GM12873 (cell line): ENCODE measurements at regions not wholly inside any gene's neighbourhood (a gene's known extent, or its start where the extent isn't known, plus 50 kb on each side); places are given as distances from the start of the nearest gene placed in this dataset.

Experiments
- TF ChIP-seq, protein P1 (sequence below): IDR thresholded peaks from 2 replicates; pipeline ENCODE4 v1.5.1; 2012; ENCODE audit warnings: low read depth, mild to moderate bottlenecking, moderate library complexity, low read length, control low read depth; ENCODE audit not compliant: insufficient read depth; ENCODE audit errors: missing control alignments

DNA sequence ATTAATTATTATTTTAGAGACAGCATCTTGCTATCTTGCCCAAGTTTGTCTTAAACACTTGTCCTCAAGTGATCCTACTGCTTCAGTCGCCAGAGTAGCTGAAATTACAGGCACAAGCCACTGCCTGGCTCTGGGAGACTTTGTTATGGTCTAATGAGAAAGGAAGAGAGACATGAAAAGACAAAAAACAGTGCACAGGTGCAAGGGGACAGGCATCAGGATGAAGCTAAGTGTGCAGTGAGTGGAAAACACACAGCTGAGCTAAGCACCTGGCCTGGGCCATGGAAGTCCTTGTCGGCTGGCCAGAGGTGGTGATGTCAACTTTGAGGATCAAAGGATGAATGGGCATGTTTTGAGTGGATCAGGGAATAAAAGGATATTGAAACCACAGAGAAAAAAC lies 102.7 kb downstream of the HS3ST1 start:
- TF ChIP-seq, protein P1, sequence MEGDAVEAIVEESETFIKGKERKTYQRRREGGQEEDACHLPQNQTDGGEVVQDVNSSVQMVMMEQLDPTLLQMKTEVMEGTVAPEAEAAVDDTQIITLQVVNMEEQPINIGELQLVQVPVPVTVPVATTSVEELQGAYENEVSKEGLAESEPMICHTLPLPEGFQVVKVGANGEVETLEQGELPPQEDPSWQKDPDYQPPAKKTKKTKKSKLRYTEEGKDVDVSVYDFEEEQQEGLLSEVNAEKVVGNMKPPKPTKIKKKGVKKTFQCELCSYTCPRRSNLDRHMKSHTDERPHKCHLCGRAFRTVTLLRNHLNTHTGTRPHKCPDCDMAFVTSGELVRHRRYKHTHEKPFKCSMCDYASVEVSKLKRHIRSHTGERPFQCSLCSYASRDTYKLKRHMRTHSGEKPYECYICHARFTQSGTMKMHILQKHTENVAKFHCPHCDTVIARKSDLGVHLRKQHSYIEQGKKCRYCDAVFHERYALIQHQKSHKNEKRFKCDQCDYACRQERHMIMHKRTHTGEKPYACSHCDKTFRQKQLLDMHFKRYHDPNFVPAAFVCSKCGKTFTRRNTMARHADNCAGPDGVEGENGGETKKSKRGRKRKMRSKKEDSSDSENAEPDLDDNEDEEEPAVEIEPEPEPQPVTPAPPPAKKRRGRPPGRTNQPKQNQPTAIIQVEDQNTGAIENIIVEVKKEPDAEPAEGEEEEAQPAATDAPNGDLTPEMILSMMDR: no peak

DNA sequence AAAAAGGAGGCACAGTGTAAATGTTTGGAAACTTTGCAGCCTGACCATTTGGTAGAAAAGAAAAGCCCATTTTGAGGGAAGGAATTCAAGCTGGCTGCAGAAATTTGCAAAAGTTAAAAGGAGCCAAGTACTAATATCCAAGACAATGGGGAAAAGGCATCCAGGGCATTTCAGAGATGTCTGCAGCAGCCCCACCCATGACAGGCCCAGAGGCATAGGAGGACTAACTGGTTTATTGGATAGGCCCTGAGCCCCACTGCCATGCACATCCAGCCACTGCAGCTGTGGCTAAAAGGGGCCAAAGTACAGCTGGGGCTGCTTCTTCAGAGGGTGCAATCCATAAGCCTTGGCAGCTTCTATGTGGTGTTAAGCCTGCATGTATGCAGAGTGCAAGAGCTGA lies 104.9 kb downstream of the HS3ST1 start:
- TF ChIP-seq, protein P1: no peak

DNA sequence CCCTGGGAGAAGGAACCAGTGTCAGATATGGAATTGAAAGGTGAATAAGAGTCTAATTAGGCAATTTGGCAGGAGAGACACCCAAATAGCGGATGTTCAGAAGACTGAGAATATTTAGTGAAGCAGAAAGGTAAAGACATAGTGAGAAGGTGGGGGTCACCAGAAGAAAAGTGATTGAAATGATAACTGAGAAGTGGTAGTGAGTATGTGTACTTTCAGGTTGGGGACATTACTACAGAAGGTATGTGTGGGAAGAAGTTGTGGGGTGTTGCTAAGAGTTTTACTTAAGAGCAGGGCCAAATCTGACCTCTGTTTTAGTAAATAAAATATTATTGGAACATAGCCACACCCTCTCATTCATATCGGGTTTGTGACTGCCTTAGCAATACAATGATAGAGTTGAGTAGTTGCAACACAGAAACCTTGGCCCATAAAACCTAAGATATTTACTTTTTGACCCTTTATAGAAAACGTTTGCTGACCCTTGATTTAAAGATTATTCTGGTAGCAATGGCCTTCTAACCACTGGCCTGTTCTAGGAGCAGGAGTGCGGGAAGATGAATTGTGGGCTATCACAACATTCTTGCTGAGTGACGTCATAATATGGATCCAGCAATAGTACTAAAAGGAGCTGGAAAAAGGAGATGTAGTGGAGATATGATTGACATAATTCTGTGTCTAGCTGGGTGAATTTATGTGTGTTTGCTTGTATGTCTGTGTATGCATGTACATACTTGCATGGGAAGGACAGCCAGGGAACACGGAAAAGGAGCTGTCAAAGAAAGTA lies 115.3 kb downstream of the HS3ST1 start:
- TF ChIP-seq, protein P1: no peak

DNA sequence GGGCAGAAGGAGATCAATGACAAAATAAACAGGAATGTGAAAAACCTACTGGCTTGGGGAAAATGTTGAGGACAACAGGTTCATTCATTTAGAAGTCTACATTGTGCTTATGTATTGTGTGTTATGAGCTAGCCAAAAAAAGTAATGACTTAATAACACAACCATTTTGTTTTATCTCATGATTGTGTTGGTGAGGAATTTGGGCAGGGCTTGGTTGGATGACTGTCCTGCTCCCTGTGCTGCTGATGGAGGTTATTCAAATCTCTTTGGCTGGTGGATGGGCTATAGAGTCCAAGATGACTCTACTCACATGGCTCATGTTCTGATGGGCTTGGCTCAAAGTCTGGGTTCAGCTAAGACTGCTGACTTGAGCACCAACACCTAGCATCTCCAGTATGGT lies 116.3 kb downstream of the HS3ST1 start:
- TF ChIP-seq, protein P1: no peak

DNA sequence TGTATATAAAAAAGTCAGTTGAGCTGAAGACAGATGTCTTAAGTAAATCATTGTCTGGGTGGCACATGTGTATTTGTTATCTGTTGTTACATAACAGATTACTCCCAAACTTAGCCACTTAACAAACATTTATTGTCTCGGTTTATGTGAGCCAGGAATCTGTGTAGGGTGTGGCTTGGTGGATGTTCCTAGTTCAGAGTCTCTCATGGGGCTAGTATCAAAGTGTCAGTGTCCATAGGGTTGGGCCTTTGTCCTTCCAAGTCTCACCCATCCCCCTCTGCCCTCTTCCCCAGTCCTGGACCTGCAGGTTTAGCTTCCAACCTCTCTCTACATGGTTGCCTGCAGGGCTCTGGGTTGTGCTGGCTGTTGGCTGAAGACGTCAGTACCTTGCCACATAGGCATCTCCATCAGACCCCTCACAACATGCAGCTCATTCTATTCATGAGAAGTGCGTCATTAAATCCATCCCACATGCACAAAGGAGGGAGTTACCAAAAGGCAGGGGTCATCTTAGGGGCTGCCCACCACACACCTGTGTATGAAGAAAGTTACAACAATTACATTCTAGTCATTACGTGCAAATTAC lies 127.5 kb downstream of the HS3ST1 start:
- TF ChIP-seq, protein P1: no peak

DNA sequence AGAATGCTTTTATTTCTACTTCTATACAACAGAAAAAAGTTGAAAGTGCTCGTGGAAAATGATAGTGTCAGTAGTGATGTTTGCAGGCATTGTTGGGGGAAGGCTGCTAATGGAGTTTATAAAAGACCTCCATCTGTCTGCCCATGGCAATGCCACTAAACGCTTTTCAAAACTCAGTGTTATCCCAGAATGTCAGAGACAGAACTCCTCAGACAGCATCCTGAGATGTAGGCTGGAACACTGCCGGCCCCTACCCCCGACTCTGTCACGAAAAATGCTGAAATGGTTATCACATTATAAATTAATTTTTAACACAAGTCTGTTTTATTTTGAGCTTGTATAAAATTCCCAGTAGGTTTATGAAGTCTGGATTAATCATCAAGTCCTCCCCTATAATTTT lies 128.9 kb downstream of the HS3ST1 start:
- TF ChIP-seq, protein P1: no peak

DNA sequence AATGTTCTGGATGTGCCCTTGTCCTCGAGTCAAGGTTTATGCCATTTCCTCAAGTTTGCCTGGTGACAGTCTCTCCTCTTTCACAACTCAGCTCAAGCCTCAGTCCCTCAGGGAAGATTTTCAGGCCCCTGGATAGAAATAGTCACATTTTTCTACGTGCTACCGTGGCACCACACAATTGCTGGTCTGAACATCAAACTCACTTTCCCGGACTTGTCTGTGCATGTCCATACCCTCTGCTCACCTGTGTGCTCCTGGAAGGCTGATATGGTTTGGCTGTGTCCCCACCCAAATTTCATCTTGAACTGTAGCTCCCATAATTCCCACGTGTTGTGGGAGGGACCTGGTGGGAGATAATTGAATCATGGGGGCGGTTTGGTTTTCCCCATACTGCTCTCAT lies 129.7 kb downstream of the HS3ST1 start:
- TF ChIP-seq, protein P1: no peak
